ENCODE measurements at regions not wholly inside any gene's neighbourhood (a gene's known extent, or its start where the extent isn't known, plus 50 kb on each side); places are given as distances from the start of the nearest gene placed in this dataset.

- no peak overlapping the region for H2AFZ ChIP-seq (ENCODE audit: low read length)
- no peak overlapping the region for H3K9ac ChIP-seq (ENCODE audit: low read length)
- DNase-seq, result no peak
- H3K4me1 ChIP-seq (ENCODE audit: low read length), result no peaks in the 10 kb centered on the region
- H3K36me3 ChIP-seq (ENCODE audit: insufficient read depth, low read length), result no peaks in the 10 kb centered on the region
- no peaks in the 10 kb centered on the region for H3K79me2 ChIP-seq (ENCODE audit: low read length)
- H3K27ac ChIP-seq (ENCODE audit: low read length), result no peak overlapping the region
- H3K4me3 ChIP-seq (ENCODE audit: low read length), result no peak overlapping the region
- H3K4me2 ChIP-seq (ENCODE audit: low read depth, low read length, poor library complexity, severe bottlenecking), result no peak overlapping the region
- H4K20me1 ChIP-seq (ENCODE audit: insufficient read depth, low read depth, low read length), result no peaks in the 10 kb centered on the region
- H3K27me3 ChIP-seq (ENCODE audit: low read length), result no peaks in the 10 kb centered on the region
- peaks cover 5% of the 10 kb centered on the region; the same call in 1 of the 2 replicates for H3K9me3 ChIP-seq (ENCODE audit: low read length)
- H3K9me2 ChIP-seq (replicated peaks; ENCODE audit: insufficient read depth, low read length), result no peaks in the 10 kb centered on the region
Measured at GRCh38 chr5:17766031-17766430, 131.8 kb downstream of the TAF11L14 start.

DNA sequence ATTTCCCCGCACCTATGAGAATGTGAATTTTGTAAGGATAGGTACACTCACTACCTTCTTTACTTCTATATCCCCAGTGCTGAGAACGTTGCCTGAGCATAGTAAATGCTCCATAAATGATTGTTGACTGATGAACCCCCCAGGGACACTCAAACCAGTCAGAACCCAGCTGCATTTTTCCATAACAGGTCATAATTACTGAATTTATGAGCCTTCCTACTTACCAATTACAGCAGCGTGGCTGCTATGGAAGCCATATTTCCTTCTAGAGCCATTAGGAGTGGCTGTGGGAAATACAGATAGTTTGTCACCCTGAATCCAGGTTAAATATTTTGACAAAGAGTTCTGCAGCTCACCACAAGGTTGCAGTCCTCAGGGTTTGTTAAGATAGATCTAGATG lies 135.0 kb downstream of the TAF11L14 start:
- Histone ChIP-seq H3K79me2 (ENCODE audit: low read length) (no peaks in the 10 kb centered on the region), H3K4me2 (ENCODE audit: low read depth, low read length, poor library complexity, severe bottlenecking) (no peak overlapping the region), H3K9me2 (replicated peaks; ENCODE audit: insufficient read depth, low read length) (no peaks in the 10 kb centered on the region), H2AFZ (ENCODE audit: low read length) (no peak overlapping the region), H3K4me3 (ENCODE audit: low read length) (no peak overlapping the region), H3K36me3 (ENCODE audit: insufficient read depth, low read length) (no peaks in the 10 kb centered on the region), H3K9me3 (ENCODE audit: low read length) (peaks cover 2% of the 10 kb centered on the region; the same call in 1 of the 2 replicates), H3K4me1 (ENCODE audit: low read length) (no peaks in the 10 kb centered on the region), H4K20me1 (ENCODE audit: insufficient read depth, low read depth, low read length) (no peaks in the 10 kb centered on the region), H3K27me3 (ENCODE audit: low read length) (no peaks in the 10 kb centered on the region), H3K9ac (ENCODE audit: low read length) (no peak overlapping the region), H3K27ac (ENCODE audit: low read length) (no peak overlapping the region)
- DNase-seq, result no peak

DNA sequence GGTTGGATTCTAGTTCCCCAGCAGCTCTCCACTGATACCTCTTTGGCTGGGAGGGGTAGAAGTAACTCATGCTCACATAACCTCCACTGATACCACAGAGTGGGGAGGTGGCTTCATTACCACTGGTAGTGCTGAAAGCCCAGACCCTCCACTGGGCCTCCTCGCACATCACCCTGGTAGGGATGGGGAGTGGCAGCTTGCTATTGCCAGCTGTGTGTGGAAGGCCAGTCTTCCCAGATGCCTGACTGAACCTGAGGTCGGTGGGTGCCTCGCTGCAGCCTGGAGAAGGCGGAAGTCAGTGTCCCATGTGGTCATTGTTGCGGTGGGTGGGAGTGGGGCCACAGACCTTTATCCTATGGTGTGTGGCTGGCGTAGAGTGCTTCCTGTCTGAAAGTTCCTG lies 138.0 kb downstream of the TAF11L14 start:
- Histone ChIP-seq H3K4me3 (ENCODE audit: low read length) (no peak overlapping the region), H3K4me1 (ENCODE audit: low read length) (no peaks in the 10 kb centered on the region), H3K27ac (ENCODE audit: low read length) (no peak overlapping the region), H3K27me3 (ENCODE audit: low read length) (no peaks in the 10 kb centered on the region), H4K20me1 (ENCODE audit: insufficient read depth, low read depth, low read length) (no peaks in the 10 kb centered on the region), H3K9me3 (ENCODE audit: low read length) (no peaks in the 10 kb centered on the region), H3K79me2 (ENCODE audit: low read length) (no peaks in the 10 kb centered on the region), H3K4me2 (ENCODE audit: low read depth, low read length, poor library complexity, severe bottlenecking) (no peak overlapping the region), H3K9ac (ENCODE audit: low read length) (no peak overlapping the region), H2AFZ (ENCODE audit: low read length) (no peak overlapping the region), H3K36me3 (ENCODE audit: insufficient read depth, low read length) (no peaks in the 10 kb centered on the region), H3K9me2 (replicated peaks; ENCODE audit: insufficient read depth, low read length) (no peaks in the 10 kb centered on the region)
- no peak for DNase-seq

DNA sequence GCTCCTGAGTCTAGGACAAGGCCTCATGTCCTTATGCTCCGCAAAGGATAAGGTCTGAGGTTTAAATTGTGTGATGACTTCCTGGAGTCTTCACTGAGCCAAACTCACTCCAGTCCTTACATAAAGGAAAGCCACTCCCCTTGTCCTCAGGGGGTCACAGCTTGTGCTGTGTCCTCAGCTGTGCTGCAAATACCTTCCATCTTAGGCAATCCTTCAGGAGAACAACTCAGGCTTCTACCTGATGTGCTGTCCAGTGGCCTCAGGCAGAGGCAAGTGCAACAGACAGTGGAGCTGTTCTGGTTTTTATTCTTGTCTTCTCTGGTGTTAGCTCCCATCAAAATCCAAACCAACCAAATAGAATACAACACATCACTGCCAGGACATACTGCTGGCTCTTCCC lies 151.5 kb downstream of the TAF11L14 start:
- Histone ChIP-seq H3K9ac (ENCODE audit: low read length) (no peak overlapping the region), H3K27ac (ENCODE audit: low read length) (no peak overlapping the region), H4K20me1 (ENCODE audit: insufficient read depth, low read depth, low read length) (no peaks in the 10 kb centered on the region), H3K36me3 (ENCODE audit: insufficient read depth, low read length) (no peaks in the 10 kb centered on the region), H3K9me3 (ENCODE audit: low read length) (peaks cover 3% of the 10 kb centered on the region), H3K9me2 (replicated peaks; ENCODE audit: insufficient read depth, low read length) (no peaks in the 10 kb centered on the region), H3K4me2 (ENCODE audit: low read depth, low read length, poor library complexity, severe bottlenecking) (no peak overlapping the region), H2AFZ (ENCODE audit: low read length) (no peak overlapping the region), H3K4me3 (ENCODE audit: low read length) (no peak overlapping the region), H3K4me1 (ENCODE audit: low read length) (no peaks in the 10 kb centered on the region), H3K79me2 (ENCODE audit: low read length) (no peaks in the 10 kb centered on the region), H3K27me3 (ENCODE audit: low read length) (no peaks in the 10 kb centered on the region)
- DNase-seq, result no peak

DNA sequence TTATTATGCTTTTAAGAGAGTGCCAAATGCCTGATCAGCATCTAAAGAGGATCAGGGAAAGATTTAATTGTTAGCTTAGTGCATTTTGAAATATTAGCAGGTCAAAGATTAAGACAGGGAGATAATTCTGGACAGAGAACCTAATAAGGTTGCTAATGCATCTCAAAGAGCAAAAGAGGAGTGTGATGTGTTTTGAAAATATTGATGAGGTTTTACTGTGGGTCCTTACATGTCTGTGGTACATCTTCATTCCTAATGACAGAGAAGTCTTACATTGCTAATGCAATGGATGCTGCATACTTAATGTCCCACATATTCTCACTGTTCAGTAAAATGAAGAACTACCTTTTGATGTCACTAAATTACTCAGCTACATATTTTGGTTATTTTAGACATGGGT lies 154.1 kb downstream of the TAF11L14 start:
- no peak for DNase-seq
- Histone ChIP-seq H3K9me3 (ENCODE audit: low read length) (peaks cover 3% of the 10 kb centered on the region; the same call in 1 of the 2 replicates), H3K9ac (ENCODE audit: low read length) (no peak overlapping the region), H4K20me1 (ENCODE audit: insufficient read depth, low read depth, low read length) (no peaks in the 10 kb centered on the region), H3K4me3 (ENCODE audit: low read length) (no peak overlapping the region), H3K36me3 (ENCODE audit: insufficient read depth, low read length) (no peaks in the 10 kb centered on the region), H3K4me1 (ENCODE audit: low read length) (no peaks in the 10 kb centered on the region), H3K79me2 (ENCODE audit: low read length) (no peaks in the 10 kb centered on the region), H2AFZ (ENCODE audit: low read length) (no peak overlapping the region), H3K9me2 (replicated peaks; ENCODE audit: insufficient read depth, low read length) (no peaks in the 10 kb centered on the region), H3K4me2 (ENCODE audit: low read depth, low read length, poor library complexity, severe bottlenecking) (no peak overlapping the region), H3K27me3 (ENCODE audit: low read length) (no peaks in the 10 kb centered on the region), H3K27ac (ENCODE audit: low read length) (no peak overlapping the region)

DNA sequence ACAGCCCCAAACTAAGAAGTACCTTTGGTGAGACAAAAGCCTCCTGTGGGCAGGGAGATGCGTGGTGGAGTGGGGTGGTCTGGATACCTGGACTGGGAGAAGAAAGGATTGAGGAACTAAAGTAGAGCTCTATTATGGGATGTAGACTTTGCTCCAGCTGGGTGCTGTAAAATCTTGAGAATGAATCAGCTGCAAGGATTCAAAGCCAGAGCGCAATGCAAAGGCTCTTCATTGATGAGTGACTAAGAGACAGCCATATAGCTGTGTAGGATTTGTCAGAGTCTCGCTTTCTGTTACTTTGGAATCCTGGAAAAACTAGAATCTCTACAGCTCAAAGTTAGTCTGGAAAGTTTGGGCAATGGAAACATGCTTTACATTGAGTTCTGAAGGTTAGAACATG lies 159.9 kb downstream of the TAF11L14 start:
- no peaks in the 10 kb centered on the region for H3K79me2 ChIP-seq (ENCODE audit: low read length)
- peaks cover 2% of the 10 kb centered on the region; the same call in 1 of the 2 replicates for H3K9me3 ChIP-seq (ENCODE audit: low read length)
- H3K4me2 ChIP-seq (ENCODE audit: low read depth, low read length, poor library complexity, severe bottlenecking), result no peak overlapping the region
- H4K20me1 ChIP-seq (ENCODE audit: insufficient read depth, low read depth, low read length), result no peaks in the 10 kb centered on the region
- H3K36me3 ChIP-seq (ENCODE audit: insufficient read depth, low read length), result no peaks in the 10 kb centered on the region
- H3K9ac ChIP-seq (ENCODE audit: low read length), result no peak overlapping the region
- H3K4me1 ChIP-seq (ENCODE audit: low read length), result no peaks in the 10 kb centered on the region
- H3K27me3 ChIP-seq (ENCODE audit: low read length), result no peaks in the 10 kb centered on the region
- no peak overlapping the region for H3K27ac ChIP-seq (ENCODE audit: low read length)
- no peak for DNase-seq
- H2AFZ ChIP-seq (ENCODE audit: low read length), result no peak overlapping the region
- H3K4me3 ChIP-seq (ENCODE audit: low read length), result no peak overlapping the region
- no peaks in the 10 kb centered on the region for H3K9me2 ChIP-seq (replicated peaks; ENCODE audit: insufficient read depth, low read length)

DNA sequence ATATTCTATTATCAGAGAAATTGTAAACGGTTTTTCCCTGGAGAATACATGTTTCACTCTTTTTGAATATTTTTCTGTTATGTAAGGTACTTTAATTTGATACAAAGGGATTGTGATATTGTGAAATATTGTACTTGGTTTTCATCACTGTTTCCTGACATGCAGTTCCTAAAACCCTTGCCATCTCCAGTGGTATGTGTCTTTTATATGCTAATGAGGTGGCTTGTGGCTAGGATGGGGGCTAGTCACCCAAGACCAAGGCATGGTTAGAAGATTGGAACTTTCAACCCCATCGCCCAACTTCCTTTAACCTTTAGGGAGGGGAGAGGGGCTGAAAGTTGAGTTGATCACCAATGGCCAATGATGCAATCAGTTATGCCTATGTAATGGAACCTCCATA lies 160.6 kb downstream of the TAF11L14 start:
- Histone ChIP-seq H3K27me3 (ENCODE audit: low read length) (no peaks in the 10 kb centered on the region), H2AFZ (ENCODE audit: low read length) (no peak overlapping the region), H3K4me3 (ENCODE audit: low read length) (no peak overlapping the region), H3K79me2 (ENCODE audit: low read length) (no peaks in the 10 kb centered on the region), H3K4me2 (ENCODE audit: low read depth, low read length, poor library complexity, severe bottlenecking) (no peak overlapping the region), H3K9ac (ENCODE audit: low read length) (no peak overlapping the region), H3K36me3 (ENCODE audit: insufficient read depth, low read length) (no peaks in the 10 kb centered on the region), H3K9me3 (ENCODE audit: low read length) (no peaks in the 10 kb centered on the region), H3K4me1 (ENCODE audit: low read length) (no peaks in the 10 kb centered on the region), H4K20me1 (ENCODE audit: insufficient read depth, low read depth, low read length) (no peaks in the 10 kb centered on the region), H3K27ac (ENCODE audit: low read length) (no peak overlapping the region), H3K9me2 (replicated peaks; ENCODE audit: insufficient read depth, low read length) (no peaks in the 10 kb centered on the region)
- no peak for DNase-seq

GRCh38 chr5:17796142-17796541 lies 161.9 kb downstream of the TAF11L14 start:
- Histone ChIP-seq H3K4me1 (ENCODE audit: low read length) (no peaks in the 10 kb centered on the region), H3K4me3 (ENCODE audit: low read length) (no peak overlapping the region), H4K20me1 (ENCODE audit: insufficient read depth, low read depth, low read length) (no peaks in the 10 kb centered on the region), H3K4me2 (ENCODE audit: low read depth, low read length, poor library complexity, severe bottlenecking) (no peak overlapping the region), H3K27me3 (ENCODE audit: low read length) (no peaks in the 10 kb centered on the region), H3K36me3 (ENCODE audit: insufficient read depth, low read length) (no peaks in the 10 kb centered on the region), H2AFZ (ENCODE audit: low read length) (no peak overlapping the region), H3K27ac (ENCODE audit: low read length) (no peak overlapping the region), H3K9ac (ENCODE audit: low read length) (no peak overlapping the region), H3K9me2 (replicated peaks; ENCODE audit: insufficient read depth, low read length) (no peaks in the 10 kb centered on the region), H3K79me2 (ENCODE audit: low read length) (no peaks in the 10 kb centered on the region), H3K9me3 (ENCODE audit: low read length) (no peaks in the 10 kb centered on the region)
- DNase-seq, result no peak

Measured in Karpas-422 (cell line).